ENCODE measurements at regions not wholly inside any gene's neighbourhood (a gene's known extent, or its start where the extent isn't known, plus 50 kb on each side); places are given as distances from the start of the nearest gene placed in this dataset.
"Not testable (repeated sequence)": the region's sequence is repeated elsewhere in the genome, so short reads cannot be mapped to it uniquely, and the experiment has no call there.

DNA sequence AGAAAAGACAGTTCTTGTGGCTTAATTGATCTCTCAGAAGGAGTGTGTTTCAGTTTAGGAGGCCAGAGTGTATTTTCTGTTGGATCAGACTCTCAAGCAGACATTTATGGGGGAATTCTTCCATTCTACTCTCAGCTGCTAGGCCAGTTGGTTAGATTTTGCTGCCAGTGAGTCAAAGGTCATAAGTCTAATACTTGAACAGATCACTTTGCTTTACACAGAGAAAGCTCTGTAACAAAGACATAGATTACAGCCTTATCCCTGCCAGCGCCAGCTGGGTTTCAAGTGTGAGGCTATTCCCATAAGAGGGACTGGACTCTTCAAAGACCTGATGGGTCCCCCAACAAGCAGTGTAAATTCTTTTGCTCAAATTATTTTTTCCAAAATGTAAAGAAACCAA, 145.6 kb upstream of the SEMA3C start:
- 100% methylated on average over 1 of the region's 1 CpG for WGBS
- intact Hi-C loops (cut with DNase I) = no loop called here
- Histone ChIP-seq H3K27me3 (no peaks in the 10 kb centered on the region), H3K27ac (replicated peaks in 1 of 4) (peak overlapping the region in 1 of 4 donors; percentile 23), H3K4me1 (peaks cover 4 to 16% (median 13%) of the 10 kb centered on the region in 4 donors), H3K4me3 (no peak overlapping the region), H3K9me3 (no peaks in the 10 kb centered on the region), H3K36me3 (no peaks in the 10 kb centered on the region)
- no peak for DNase-seq (ENCODE audit: extremely low spot score)
- TF ChIP-seq POLR2AphosphoS5 (IDR thresholded peaks at IDR 0.05) = no peak
- TF ChIP-seq POLR2A (IDR thresholded peaks at IDR 0.05; ENCODE audit: low read depth) = no peak
- TF ChIP-seq, protein P1, sequence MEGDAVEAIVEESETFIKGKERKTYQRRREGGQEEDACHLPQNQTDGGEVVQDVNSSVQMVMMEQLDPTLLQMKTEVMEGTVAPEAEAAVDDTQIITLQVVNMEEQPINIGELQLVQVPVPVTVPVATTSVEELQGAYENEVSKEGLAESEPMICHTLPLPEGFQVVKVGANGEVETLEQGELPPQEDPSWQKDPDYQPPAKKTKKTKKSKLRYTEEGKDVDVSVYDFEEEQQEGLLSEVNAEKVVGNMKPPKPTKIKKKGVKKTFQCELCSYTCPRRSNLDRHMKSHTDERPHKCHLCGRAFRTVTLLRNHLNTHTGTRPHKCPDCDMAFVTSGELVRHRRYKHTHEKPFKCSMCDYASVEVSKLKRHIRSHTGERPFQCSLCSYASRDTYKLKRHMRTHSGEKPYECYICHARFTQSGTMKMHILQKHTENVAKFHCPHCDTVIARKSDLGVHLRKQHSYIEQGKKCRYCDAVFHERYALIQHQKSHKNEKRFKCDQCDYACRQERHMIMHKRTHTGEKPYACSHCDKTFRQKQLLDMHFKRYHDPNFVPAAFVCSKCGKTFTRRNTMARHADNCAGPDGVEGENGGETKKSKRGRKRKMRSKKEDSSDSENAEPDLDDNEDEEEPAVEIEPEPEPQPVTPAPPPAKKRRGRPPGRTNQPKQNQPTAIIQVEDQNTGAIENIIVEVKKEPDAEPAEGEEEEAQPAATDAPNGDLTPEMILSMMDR (IDR thresholded peaks at IDR 0.05) = no peak
- TF ChIP-seq EP300 (IDR thresholded peaks at IDR 0.05) = no peak

DNA sequence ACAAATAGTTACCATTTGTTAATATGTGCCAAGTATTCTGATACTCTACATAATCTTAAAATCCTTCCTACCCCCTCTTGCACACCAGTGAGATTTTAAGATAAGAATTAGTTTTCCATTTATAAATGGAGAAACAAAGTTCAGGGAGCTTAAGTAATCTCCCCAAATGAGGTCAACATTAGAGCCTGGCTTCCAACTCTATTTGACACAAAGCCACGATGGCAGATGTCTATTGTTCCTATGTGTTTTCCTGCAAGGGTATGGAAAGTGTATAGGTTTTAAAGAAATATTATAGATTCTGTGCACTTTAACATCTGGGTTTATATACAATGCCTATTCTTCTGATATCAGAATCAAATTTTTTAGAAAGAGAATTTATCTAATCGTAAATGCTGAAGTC, 143.9 kb upstream of the SEMA3C start:
- Histone ChIP-seq H3K4me3 (no peak overlapping the region), H3K27me3 (no peaks in the 10 kb centered on the region), H3K4me1 (peaks cover 4 to 16% (median 13%) of the 10 kb centered on the region in 4 donors), H3K9me3 (no peaks in the 10 kb centered on the region), H3K36me3 (no peaks in the 10 kb centered on the region), H3K27ac (replicated peaks in 1 of 4) (no peak overlapping the region)
- TF ChIP-seq POLR2AphosphoS5 (IDR thresholded peaks at IDR 0.05) = no peak
- TF ChIP-seq, protein P1 (IDR thresholded peaks at IDR 0.05) = no peak
- TF ChIP-seq EP300 (IDR thresholded peaks at IDR 0.05) = no peak
- TF ChIP-seq POLR2A (IDR thresholded peaks at IDR 0.05; ENCODE audit: low read depth) = no peak
- DNase-seq (ENCODE audit: extremely low spot score) = no peak
- intact Hi-C loops (cut with DNase I) = no loop called here
- WGBS = 60% methylated on average over 2 of the region's 2 CpGs

DNA sequence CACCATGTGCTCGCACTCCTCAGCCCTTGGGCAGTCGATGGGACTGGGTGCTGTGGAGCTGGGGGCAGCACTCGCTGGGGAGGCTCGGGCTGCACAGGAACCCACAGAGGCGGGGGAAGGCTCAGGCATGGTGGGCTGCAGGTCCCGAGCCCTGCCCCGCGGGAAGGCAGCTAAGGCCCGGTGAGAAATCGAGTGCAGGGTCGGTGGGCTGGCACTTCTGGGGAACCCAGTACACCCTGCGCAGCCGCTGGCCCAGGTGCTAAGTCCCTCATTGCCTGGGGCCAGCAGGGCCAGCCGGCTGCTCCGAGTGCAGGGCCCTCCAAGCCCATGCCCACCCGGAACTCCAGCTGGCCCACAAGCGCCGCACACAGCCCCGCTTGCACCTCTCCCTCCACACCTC, 138.6 kb upstream of the SEMA3C start:
- H3K4me1 ChIP-seq; DNase-seq (ENCODE audit: extremely low spot score); H3K4me3 ChIP-seq; H3K9me3 ChIP-seq; H3K27ac ChIP-seq (replicated peaks in 1 of 4); H3K27me3 ChIP-seq; H3K36me3 ChIP-seq; intact Hi-C loops (cut with DNase I): not testable (repeated sequence)
- WGBS = 100% methylated on average over 10 of the region's 19 CpGs

DNA sequence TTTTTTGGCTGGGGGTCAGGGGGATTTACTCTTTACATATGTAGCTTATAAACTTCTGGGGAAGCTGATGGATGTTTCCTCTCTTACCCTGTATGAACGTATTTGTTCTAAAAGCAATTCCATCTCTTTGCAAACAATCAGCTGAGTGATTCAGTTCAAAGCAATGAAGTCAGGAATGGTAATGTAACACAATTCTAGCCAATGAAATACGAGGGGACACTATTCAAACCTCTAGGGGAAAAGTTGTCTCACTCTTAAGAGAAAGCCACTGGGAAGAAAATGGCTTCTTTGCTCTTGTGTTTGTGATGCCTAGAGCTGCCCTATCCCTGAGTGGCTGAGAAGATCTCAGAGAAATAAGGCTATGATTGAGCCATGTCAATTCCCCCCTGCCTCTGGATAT, 134.8 kb upstream of the SEMA3C start:
- H3K27ac ChIP-seq (replicated peaks in 1 of 4) = no peak overlapping the region
- no peaks in the 10 kb centered on the region for H3K36me3 ChIP-seq
- no peak overlapping the region for H3K4me3 ChIP-seq
- H3K27me3 ChIP-seq = no peaks in the 10 kb centered on the region
- 81% methylated on average over 2 of the region's 2 CpGs for whole genome bisulfite sequencing
- no peaks in the 10 kb centered on the region for H3K4me1 ChIP-seq
- intact Hi-C loops (cut with DNase I) = no loop called here
- TF ChIP-seq POLR2A (IDR thresholded peaks at IDR 0.05; ENCODE audit: low read depth) = no peak
- TF ChIP-seq POLR2AphosphoS5 (IDR thresholded peaks at IDR 0.05) = no peak
- no peak for TF ChIP-seq EP300 (IDR thresholded peaks at IDR 0.05)
- TF ChIP-seq, protein P1 (IDR thresholded peaks at IDR 0.05) = no peak
- no peak for DNase-seq (ENCODE audit: extremely low spot score)
- no peaks in the 10 kb centered on the region for H3K9me3 ChIP-seq

DNA sequence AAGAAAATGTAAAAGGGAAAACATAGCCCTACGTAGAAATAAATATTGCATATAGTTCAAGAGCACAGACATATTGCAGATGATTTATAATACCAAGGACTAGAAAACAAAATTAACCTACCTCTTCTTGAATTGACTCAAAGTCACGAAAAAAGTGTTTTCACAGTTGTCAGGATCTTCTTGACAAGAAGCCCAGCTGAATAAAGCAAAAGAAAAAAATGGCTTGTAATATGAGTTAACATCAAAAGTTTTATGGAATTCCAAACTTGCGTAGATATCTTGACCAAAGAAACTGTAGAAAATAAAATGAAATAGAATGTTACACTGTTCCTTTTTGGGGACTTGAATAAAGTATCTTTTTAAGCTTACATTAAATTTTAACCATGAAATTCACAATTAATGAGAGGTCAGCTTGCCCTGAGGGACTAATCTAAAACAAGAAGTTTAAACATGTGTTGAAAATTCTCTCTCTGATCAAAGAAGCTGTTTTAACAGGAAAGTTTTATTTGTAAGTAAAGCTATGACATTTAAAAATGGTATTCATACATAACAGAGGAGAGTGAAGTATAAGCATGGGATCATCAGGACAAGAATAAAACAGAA, 133.1 kb upstream of the SEMA3C start:
- Histone ChIP-seq H3K4me1 (no peaks in the 10 kb centered on the region), H3K27ac (replicated peaks in 1 of 4) (no peak overlapping the region), H3K36me3 (no peaks in the 10 kb centered on the region), H3K27me3 (no peaks in the 10 kb centered on the region), H3K4me3 (no peak overlapping the region), H3K9me3 (peaks cover 0 to 6% (median 3%) of the 10 kb centered on the region in 4 donors)
- intact Hi-C loops (cut with DNase I) = no loop called here
- DNase-seq (ENCODE audit: extremely low spot score) = no peak
- TF ChIP-seq POLR2A (IDR thresholded peaks at IDR 0.05; ENCODE audit: low read depth) (no peak), EP300 (IDR thresholded peaks at IDR 0.05) (no peak), POLR2AphosphoS5 (IDR thresholded peaks at IDR 0.05) (no peak)
- TF ChIP-seq, protein P1 (IDR thresholded peaks at IDR 0.05) = no peak
- 76% methylated on average over 3 of the region's 3 CpGs for WGBS

Data from esophagus muscularis mucosa (tissue), 4 donors.